ENCODE measurements at regions not wholly inside any gene's neighbourhood (a gene's known extent, or its start where the extent isn't known, plus 50 kb on each side); places are given as distances from the start of the nearest gene placed in this dataset.

DNA sequence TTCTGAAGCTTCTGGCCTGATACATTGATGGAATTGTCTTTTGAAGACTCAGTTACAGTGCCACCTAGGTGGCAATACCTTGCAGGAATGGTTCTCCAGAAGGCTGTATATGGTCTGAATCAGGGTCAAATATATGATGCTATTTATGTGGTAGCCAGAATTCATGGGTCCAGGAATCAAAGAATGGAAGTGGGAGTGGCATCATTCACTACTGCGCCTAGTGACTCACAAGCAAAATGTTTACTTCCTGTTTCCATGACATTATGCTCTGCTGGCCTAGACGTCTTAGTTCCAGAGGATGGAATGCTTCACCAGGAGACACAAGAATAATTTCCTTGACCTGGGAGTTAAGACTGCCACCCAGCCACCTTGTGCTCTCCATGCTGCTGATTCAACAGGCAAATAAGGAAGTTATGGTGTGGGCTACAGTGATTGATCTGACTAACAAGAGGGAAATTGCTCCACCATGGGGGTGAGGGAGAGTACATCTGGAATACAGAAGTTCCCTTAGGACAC, 491.8 kb downstream of the ETS1 start:
- no peaks in the 10 kb centered on the region for H3K27me3 Mint-ChIP-seq (ENCODE audit: low read depth)
- H3K27ac Mint-ChIP-seq (ENCODE audit: unreplicated experiment) = peak overlapping the region; percentile 89
- H3K4me1 Mint-ChIP-seq (ENCODE audit: low read depth) = peaks cover 8% of the 10 kb centered on the region
- H3K9me3 Mint-ChIP-seq (ENCODE audit: low read depth) = peaks cover 11% of the 10 kb centered on the region
- TF ChIP-seq, protein P1, sequence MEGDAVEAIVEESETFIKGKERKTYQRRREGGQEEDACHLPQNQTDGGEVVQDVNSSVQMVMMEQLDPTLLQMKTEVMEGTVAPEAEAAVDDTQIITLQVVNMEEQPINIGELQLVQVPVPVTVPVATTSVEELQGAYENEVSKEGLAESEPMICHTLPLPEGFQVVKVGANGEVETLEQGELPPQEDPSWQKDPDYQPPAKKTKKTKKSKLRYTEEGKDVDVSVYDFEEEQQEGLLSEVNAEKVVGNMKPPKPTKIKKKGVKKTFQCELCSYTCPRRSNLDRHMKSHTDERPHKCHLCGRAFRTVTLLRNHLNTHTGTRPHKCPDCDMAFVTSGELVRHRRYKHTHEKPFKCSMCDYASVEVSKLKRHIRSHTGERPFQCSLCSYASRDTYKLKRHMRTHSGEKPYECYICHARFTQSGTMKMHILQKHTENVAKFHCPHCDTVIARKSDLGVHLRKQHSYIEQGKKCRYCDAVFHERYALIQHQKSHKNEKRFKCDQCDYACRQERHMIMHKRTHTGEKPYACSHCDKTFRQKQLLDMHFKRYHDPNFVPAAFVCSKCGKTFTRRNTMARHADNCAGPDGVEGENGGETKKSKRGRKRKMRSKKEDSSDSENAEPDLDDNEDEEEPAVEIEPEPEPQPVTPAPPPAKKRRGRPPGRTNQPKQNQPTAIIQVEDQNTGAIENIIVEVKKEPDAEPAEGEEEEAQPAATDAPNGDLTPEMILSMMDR (IDR thresholded peaks at IDR 0.05) = peak; percentile 53
- no peak for DNase-seq (ENCODE audit: low spot score)
- peaks cover 2% of the 10 kb centered on the region for H3K36me3 Mint-ChIP-seq (ENCODE audit: low read depth)
- no peak overlapping the region for H3K4me3 Mint-ChIP-seq (ENCODE audit: unreplicated experiment)

DNA sequence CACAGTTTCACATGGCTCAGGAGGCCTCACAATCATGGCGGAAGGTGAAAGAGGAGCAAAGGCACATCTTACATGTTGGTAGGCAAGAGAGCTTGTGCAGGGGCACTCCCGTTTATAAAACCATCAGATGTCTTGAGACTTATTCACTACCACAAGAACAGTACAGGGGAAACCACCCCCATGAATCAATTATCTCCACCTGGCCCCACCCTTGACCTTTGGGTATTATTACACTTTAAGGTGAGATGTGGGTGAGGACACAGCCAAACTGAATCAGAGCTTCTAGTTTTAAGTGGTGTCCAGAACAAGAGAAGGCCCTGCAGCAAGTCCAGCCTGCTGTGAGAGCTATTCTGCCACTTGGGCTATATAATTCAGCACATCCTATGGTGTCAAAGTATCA, 493.7 kb downstream of the ETS1 start:
- TF ChIP-seq, protein P1 (IDR thresholded peaks at IDR 0.05) = no peak

GRCh38 chr11:128089962-128090361, 497.4 kb downstream of the ETS1 start:
- TF ChIP-seq, protein P1 (IDR thresholded peaks at IDR 0.05) = no peak
- DNase-seq (ENCODE audit: low spot score) = no peak
- no peaks in the 10 kb centered on the region for H3K27me3 Mint-ChIP-seq (ENCODE audit: low read depth)

More for the DNA sequence above, 493.7 kb downstream of the ETS1 start:
- H3K27ac Mint-ChIP-seq (ENCODE audit: unreplicated experiment) = no peak overlapping the region
- H3K27me3 Mint-ChIP-seq (ENCODE audit: low read depth) = no peaks in the 10 kb centered on the region
- peaks cover 8% of the 10 kb centered on the region for H3K4me1 Mint-ChIP-seq (ENCODE audit: low read depth)
- no peak for DNase-seq (ENCODE audit: low spot score)
- H3K9me3 Mint-ChIP-seq (ENCODE audit: low read depth) = peaks cover 16% of the 10 kb centered on the region
- H3K36me3 Mint-ChIP-seq (ENCODE audit: low read depth) = peaks cover 5% of the 10 kb centered on the region
- no peak overlapping the region for H3K4me3 Mint-ChIP-seq (ENCODE audit: unreplicated experiment)

DNA sequence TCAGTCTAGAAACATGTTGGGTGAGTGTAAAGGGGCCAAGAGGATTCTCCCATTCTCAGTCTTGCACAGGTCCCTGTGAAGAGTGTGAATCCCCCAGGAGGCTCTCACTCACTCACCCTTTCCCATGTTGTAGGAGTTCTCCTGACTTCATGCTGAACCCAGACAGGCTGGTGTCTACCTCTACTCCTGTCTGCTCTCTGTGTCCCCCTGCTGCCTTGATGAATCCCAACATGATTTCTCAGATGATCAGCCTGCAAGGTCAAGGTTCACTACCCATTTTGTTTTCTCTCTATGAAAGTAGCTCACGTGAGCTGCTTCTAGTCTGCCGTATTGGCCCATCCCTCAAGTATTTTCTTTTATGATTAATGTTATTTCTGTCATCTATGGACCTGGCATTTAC, 500.6 kb downstream of the ETS1 start:
- peaks cover 35% of the 10 kb centered on the region for H3K9me3 Mint-ChIP-seq (ENCODE audit: low read depth)
- no peak for DNase-seq (ENCODE audit: low spot score)
- peaks cover 9% of the 10 kb centered on the region for H3K36me3 Mint-ChIP-seq (ENCODE audit: low read depth)
- TF ChIP-seq, protein P1 (IDR thresholded peaks at IDR 0.05) = no peak
- no peaks in the 10 kb centered on the region for H3K4me1 Mint-ChIP-seq (ENCODE audit: low read depth)
- H3K27me3 Mint-ChIP-seq (ENCODE audit: low read depth) = no peaks in the 10 kb centered on the region
- H3K27ac Mint-ChIP-seq (ENCODE audit: unreplicated experiment) = no peak overlapping the region
- no peak overlapping the region for H3K4me3 Mint-ChIP-seq (ENCODE audit: unreplicated experiment)

More at GRCh38 chr11:128089962-128090361, 497.4 kb downstream of the ETS1 start:
- no peak overlapping the region for H3K27ac Mint-ChIP-seq (ENCODE audit: unreplicated experiment)
- H3K9me3 Mint-ChIP-seq (ENCODE audit: low read depth) = peaks cover 22% of the 10 kb centered on the region
- no peaks in the 10 kb centered on the region for H3K4me1 Mint-ChIP-seq (ENCODE audit: low read depth)
- no peak overlapping the region for H3K4me3 Mint-ChIP-seq (ENCODE audit: unreplicated experiment)
- H3K36me3 Mint-ChIP-seq (ENCODE audit: low read depth) = peaks cover 5% of the 10 kb centered on the region

DNA sequence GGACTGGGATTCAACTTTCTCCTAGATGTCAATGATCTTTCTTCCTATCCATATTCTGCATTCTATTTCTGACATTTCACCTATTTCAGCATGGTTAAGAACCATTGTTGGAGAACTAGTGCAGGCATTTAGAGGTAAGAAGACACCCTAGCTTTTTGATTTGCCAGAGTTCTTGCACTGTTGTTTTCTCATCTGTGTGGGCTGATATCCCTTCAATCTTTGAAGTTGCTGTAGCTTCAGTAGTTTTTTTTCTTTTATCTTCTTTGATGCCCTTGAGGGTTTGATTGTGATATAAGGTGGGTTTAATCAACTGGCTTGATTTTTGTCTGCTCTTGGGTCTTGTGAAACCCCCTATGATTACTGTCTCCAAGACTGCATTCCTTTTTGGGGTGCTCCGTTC, 502.1 kb downstream of the ETS1 start:
- TF ChIP-seq, protein P1 (IDR thresholded peaks at IDR 0.05) = no peak
- no peak for DNase-seq (ENCODE audit: low spot score)
- Mint-ChIP-seq H3K36me3 (ENCODE audit: low read depth) (peaks cover 7% of the 10 kb centered on the region), H3K9me3 (ENCODE audit: low read depth) (peaks cover 39% of the 10 kb centered on the region), H3K27ac (ENCODE audit: unreplicated experiment) (no peak overlapping the region), H3K27me3 (ENCODE audit: low read depth) (no peaks in the 10 kb centered on the region), H3K4me1 (ENCODE audit: low read depth) (no peaks in the 10 kb centered on the region), H3K4me3 (ENCODE audit: unreplicated experiment) (no peak overlapping the region)
